ENCODE measurements at regions not wholly inside any gene's neighbourhood (a gene's known extent, or its start where the extent isn't known, plus 50 kb on each side); places are given as distances from the start of the nearest gene placed in this dataset.

GRCh38 chr22:48981371-48982061 is 846.2 kb downstream of the BRD1 start:
- TF ChIP-seq CTCF (IDR thresholded peaks at IDR 0.05; ENCODE audit: low read length) (no peak), EZH2phosphoT487 (IDR thresholded peaks at IDR 0.05; ENCODE audit: low read length) (no peak), EZH2 (optimal IDR thresholded peaks at IDR 0.05; ENCODE audit: low read depth, low read length) (no peak)

Measured in MM.1S (cell line).